WTC11 (cell line): ENCODE measurements at regions not wholly inside any gene's neighbourhood (a gene's known extent, or its start where the extent isn't known, plus 50 kb on each side); places are given as distances from the start of the nearest gene placed in this dataset.

ENCODE experiments used
- ATAC-seq: fragments of 200-7000 bp; cut with Tn5 transposase; 2 replicates; pipeline ENCODE4 v1.10.0; 2021; ENCODE audit warnings: mild to moderate bottlenecking, moderate library complexity
- CTCF ChIA-PET: fragments of 300-600 bp; sonication (Branson Sonifier 250); formaldehyde crosslinking; loops from one replicate; lab custom pipeline; 2021; ENCODE audit warnings: antibody characterized with exemption; lab: Charles Lee
- POLR2A ChIA-PET: fragments of 350-600 bp; sonication (Branson Sonifier 250); formaldehyde crosslinking; loops from one replicate; lab custom pipeline; 2021; ENCODE audit warnings: antibody characterized with exemption; lab: Charles Lee
- DNase-seq: peaks from one replicate; pipeline ENCODE4 v3.0.0; 2021; ENCODE audit warnings: low spot score
- H3K27ac Mint-ChIP-seq: 2 replicates; pipeline ENCODE4 v1.8.0; 2021; ENCODE audit warnings: mixed read lengths
- H3K27me3 Mint-ChIP-seq: 2 replicates; pipeline ENCODE4 v1.8.0; 2021; ENCODE audit warnings: low read depth, mild to moderate bottlenecking, moderate library complexity, mixed read lengths
- H3K36me3 Mint-ChIP-seq: 2 replicates; pipeline ENCODE4 v1.8.0; 2021; ENCODE audit warnings: mixed read lengths
- H3K4me1 Mint-ChIP-seq: 2 replicates; pipeline ENCODE4 v1.8.0; 2022; ENCODE audit warnings: mixed read lengths
- H3K4me3 Mint-ChIP-seq: 2 replicates; pipeline ENCODE4 v1.8.0; 2021; ENCODE audit warnings: mild to moderate bottlenecking, moderate library complexity, mixed read lengths
- H3K9me3 Mint-ChIP-seq: 2 replicates; pipeline ENCODE4 v1.8.0; 2021; ENCODE audit warnings: mixed read lengths
- AFF4 ChIP-seq: sonication (generic); formaldehyde crosslinking; IDR thresholded peaks from 2 replicates; pipeline ENCODE4 v1.8.1; 2023; ENCODE audit warnings: mild to moderate bottlenecking, missing genetic modification reagents, borderline replicate concordance
- ATF1 ChIP-seq: sonication (generic); formaldehyde crosslinking; IDR thresholded peaks from 2 replicates; pipeline ENCODE4 v1.8.1; 2023; ENCODE audit warnings: mild to moderate bottlenecking, moderate library complexity, missing genetic modification reagents
- ATF3 ChIP-seq: sonication (generic); formaldehyde crosslinking; conservative IDR thresholded peaks from 2 replicates; pipeline ENCODE4 v1.8.1; 2022; ENCODE audit warnings: mild to moderate bottlenecking, missing genetic modification reagents
- E2F1 ChIP-seq: sonication (generic); formaldehyde crosslinking; IDR thresholded peaks from 2 replicates; pipeline ENCODE4 v1.8.0; 2022; ENCODE audit warnings: mild to moderate bottlenecking, missing genetic modification reagents
- ETV6 ChIP-seq: sonication (generic); formaldehyde crosslinking; IDR thresholded peaks from 2 replicates; pipeline ENCODE4 v1.8.1; 2022; ENCODE audit warnings: mild to moderate bottlenecking, missing genetic modification reagents
- FOXJ3 ChIP-seq: sonication (generic); formaldehyde crosslinking; IDR thresholded peaks from 2 replicates; pipeline ENCODE4 v1.9.0; 2021; ENCODE audit warnings: missing genetic modification reagents, mild to moderate bottlenecking, borderline replicate concordance
- GABPB1 ChIP-seq: sonication (generic); formaldehyde crosslinking; IDR thresholded peaks from 2 replicates; pipeline ENCODE4 v1.8.1; 2023; ENCODE audit warnings: mild to moderate bottlenecking, missing genetic modification reagents
- IRF1 ChIP-seq: sonication (generic); formaldehyde crosslinking; IDR thresholded peaks from 2 replicates; pipeline ENCODE4 v1.8.0; 2023; ENCODE audit warnings: missing genetic modification reagents
- MXD4 ChIP-seq: fragments of 250-450 bp; sonication (Bioruptor Pico); IDR thresholded peaks from 2 replicates; pipeline ENCODE4 v1.8.0; 2021; ENCODE audit warnings: mild to moderate bottlenecking, moderate library complexity, borderline replicate concordance
- NFATC4 ChIP-seq: fragments of 250-450 bp; sonication (Bioruptor Pico); IDR thresholded peaks from 2 replicates; pipeline ENCODE4 v1.9.0; 2021; ENCODE audit warnings: mild to moderate bottlenecking
- NFE2L1 ChIP-seq: sonication (generic); formaldehyde crosslinking; IDR thresholded peaks from 2 replicates; pipeline ENCODE4 v1.8.1; 2023; ENCODE audit warnings: missing genetic modification reagents
- NR2C2 ChIP-seq: sonication (generic); formaldehyde crosslinking; IDR thresholded peaks from 2 replicates; pipeline ENCODE4 v1.8.0; 2022; ENCODE audit warnings: mild to moderate bottlenecking, missing genetic modification reagents
- NR3C1 ChIP-seq: sonication (generic); formaldehyde crosslinking; conservative IDR thresholded peaks from 2 replicates; pipeline ENCODE4 v1.8.1; 2023; ENCODE audit warnings: low read depth, mild to moderate bottlenecking, missing genetic modification reagents
- PRRX2 ChIP-seq: fragments of 250-450 bp; sonication (Bioruptor Pico); IDR thresholded peaks from 2 replicates; pipeline ENCODE4 v1.8.0; 2021; ENCODE audit warnings: mild to moderate bottlenecking
- RELA ChIP-seq: sonication (generic); formaldehyde crosslinking; IDR thresholded peaks from 2 replicates; pipeline ENCODE4 v1.8.1; 2022; ENCODE audit warnings: missing genetic modification reagents, mild to moderate bottlenecking, borderline replicate concordance
- TEAD1 ChIP-seq: sonication (generic); formaldehyde crosslinking; IDR thresholded peaks from 2 replicates; pipeline ENCODE4 v1.8.0; 2022; ENCODE audit warnings: mild to moderate bottlenecking, missing genetic modification reagents
- TP53 ChIP-seq: sonication (generic); formaldehyde crosslinking; IDR thresholded peaks from 2 replicates; pipeline ENCODE4 v1.8.1; 2023; ENCODE audit warnings: mild to moderate bottlenecking, missing genetic modification reagents
- ZBTB43 ChIP-seq: sonication (generic); formaldehyde crosslinking; IDR thresholded peaks from 2 replicates; pipeline ENCODE4 v1.8.1; 2023; ENCODE audit warnings: mild to moderate bottlenecking, missing genetic modification reagents
- ZMAT4 ChIP-seq: fragments of 250-450 bp; sonication (Bioruptor Pico); IDR thresholded peaks from 2 replicates; pipeline ENCODE4 v1.9.0; 2021; ENCODE audit warnings: mild to moderate bottlenecking
- ZNF281 ChIP-seq: sonication (generic); formaldehyde crosslinking; IDR thresholded peaks from 2 replicates; pipeline ENCODE4 v1.8.0; 2023; ENCODE audit warnings: mild to moderate bottlenecking, missing genetic modification reagents
- ZNF317 ChIP-seq: sonication (generic); formaldehyde crosslinking; IDR thresholded peaks from 2 replicates; pipeline ENCODE4 v1.8.1; 2023; ENCODE audit warnings: low read depth, mild to moderate bottlenecking, moderate library complexity, missing genetic modification reagents, borderline replicate concordance
- ZNF396 ChIP-seq: fragments of 250-450 bp; sonication (Bioruptor Pico); IDR thresholded peaks from 2 replicates; pipeline ENCODE4 v1.8.0; 2021; ENCODE audit warnings: mild to moderate bottlenecking, moderate library complexity, borderline replicate concordance
- ZNF416 ChIP-seq: fragments of 250-450 bp; sonication (Bioruptor Pico); IDR thresholded peaks from 2 replicates; pipeline ENCODE4 v1.9.0; 2021; ENCODE audit warnings: mild to moderate bottlenecking, inconsistent platforms
- ZNF671 ChIP-seq: fragments of 250-450 bp; sonication (Bioruptor Pico); IDR thresholded peaks from 2 replicates; pipeline ENCODE4 v1.8.0; 2021; ENCODE audit warnings: mild to moderate bottlenecking

- Mint-ChIP-seq H3K27me3 (peaks cover 76% of the 10 kb centered on the region), H3K36me3 (no peaks in the 10 kb centered on the region), H3K9me3 (no peaks in the 10 kb centered on the region), H3K27ac (no peak overlapping the region), H3K4me3 (no peak overlapping the region), H3K4me1 (0 out of 2 replicates have a peak, but pooled peaks cover 2% of the 10 kb centered on the region)
- POLR2A ChIA-PET, result no interaction called here
- CTCF ChIA-PET, result no interaction called here
- ATAC-seq (no peak), DNase-seq (no peak)
- TF ChIP-seq TEAD1 (CRISPR knock-in tag) (no peak), GABPB1 (CRISPR knock-in tag) (no peak), ZBTB43 (no peak), ZNF416 (CRISPR knock-in tag) (no peak), ATF1 (no peak), TP53 (CRISPR knock-in tag) (no peak), ZNF281 (CRISPR knock-in tag) (no peak), NR3C1 (CRISPR knock-in tag) (no peak), ATF3 (CRISPR knock-in tag) (no peak), NR2C2 (no peak), FOXJ3 (CRISPR knock-in tag) (no peak), MXD4 (CRISPR knock-in tag) (no peak), RELA (no peak), NFATC4 (CRISPR knock-in tag) (no peak), NFE2L1 (CRISPR knock-in tag) (no peak), ZNF396 (CRISPR knock-in tag) (no peak), E2F1 (CRISPR knock-in tag) (no peak), IRF1 (CRISPR knock-in tag) (no peak)
Measured at GRCh38 chr3:59446775-59447465, 397.1 kb upstream of the CFAP20DC start.

GRCh38 chr3:59444676-59445075 is 394.9 kb upstream of the CFAP20DC start:
- CTCF ChIA-PET, result interaction anchor here (1.2 kb wide), 1 partner anchor 131 kb away, joined by 4 read pairs; no protein-coding TSS in a partner anchor
- H3K27ac Mint-ChIP-seq, result no peak overlapping the region

More at GRCh38 chr3:59444676-59445075, 394.9 kb upstream of the CFAP20DC start:
- DNase-seq (no peak), ATAC-seq (no peak)
- Mint-ChIP-seq H3K4me1 (0 out of 2 replicates have a peak, but pooled peaks cover 2% of the 10 kb centered on the region), H3K9me3 (no peaks in the 10 kb centered on the region), H3K27me3 (peaks cover 92% of the 10 kb centered on the region), H3K36me3 (no peaks in the 10 kb centered on the region), H3K4me3 (no peak overlapping the region)
- TF ChIP-seq NR2C2, result no peak
- TF ChIP-seq ETV6 (CRISPR knock-in tag), result no peak
- TF ChIP-seq PRRX2 (CRISPR knock-in tag), result no peak
- TF ChIP-seq ZNF317, result no peak
- no peak for TF ChIP-seq ZBTB43
- TF ChIP-seq AFF4, result no peak
- TF ChIP-seq ZNF671 (CRISPR knock-in tag), result no peak
- TF ChIP-seq ZMAT4, result no peak
- TF ChIP-seq NFE2L1 (CRISPR knock-in tag), result no peak
- POLR2A ChIA-PET, result no interaction called here
